NOMO-1 treated with DMSO at 0.1 percent for 48 hours (cell line): ENCODE measurements at regions not wholly inside any gene's neighbourhood (a gene's known extent, or its start where the extent isn't known, plus 50 kb on each side); places are given as distances from the start of the nearest gene placed in this dataset.

Source experiments
- DNase-seq: peaks from one replicate; lab custom pipeline; 2025; ENCODE audit not compliant: unreplicated experiment; lab: John Stamatoyannopoulos, UW

DNA sequence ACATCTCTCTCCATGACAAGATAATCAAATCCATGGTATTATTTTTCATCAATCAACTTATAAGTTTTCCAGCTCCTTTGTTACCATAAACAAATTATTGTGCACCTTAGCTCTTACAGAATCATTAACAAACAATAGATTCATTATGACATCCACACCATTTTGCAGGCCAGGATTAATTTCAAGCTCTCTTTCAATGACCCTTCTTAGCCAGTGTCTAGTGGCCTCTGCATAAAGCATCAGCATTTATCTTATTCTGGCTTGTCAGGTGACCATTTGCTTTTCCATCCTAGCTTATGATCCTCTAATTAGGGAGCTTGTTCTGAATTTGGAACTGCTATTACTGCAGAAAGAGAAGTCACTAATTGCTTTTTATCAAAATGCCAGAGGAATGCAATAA, 806.2 kb upstream of the CHAC2 start:
- DNase-seq = no peak

DNA sequence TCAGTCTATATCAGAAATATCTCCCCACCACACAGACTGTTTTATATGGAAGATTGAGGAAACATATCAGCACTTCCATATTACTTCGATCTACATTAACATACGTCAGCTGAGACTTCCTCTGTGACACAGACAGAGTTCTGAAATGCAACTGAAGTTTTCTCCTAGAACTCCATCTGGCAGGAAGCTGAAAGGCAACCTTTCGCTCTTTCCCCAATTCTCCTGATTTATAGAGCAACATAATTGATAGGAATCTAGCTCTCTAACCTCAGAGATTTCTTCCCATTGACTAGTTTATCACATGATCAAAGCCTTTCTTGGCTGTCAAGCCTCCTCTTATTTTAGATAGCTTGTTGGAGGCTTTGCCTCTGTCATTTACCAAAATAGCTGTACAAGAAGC, 806.7 kb upstream of the CHAC2 start:
- DNase-seq = no peak

- no peak for DNase-seq
These were observed 807.8 kb upstream of the CHAC2 start for GRCh38 chr2:52959801-52960200.

DNA sequence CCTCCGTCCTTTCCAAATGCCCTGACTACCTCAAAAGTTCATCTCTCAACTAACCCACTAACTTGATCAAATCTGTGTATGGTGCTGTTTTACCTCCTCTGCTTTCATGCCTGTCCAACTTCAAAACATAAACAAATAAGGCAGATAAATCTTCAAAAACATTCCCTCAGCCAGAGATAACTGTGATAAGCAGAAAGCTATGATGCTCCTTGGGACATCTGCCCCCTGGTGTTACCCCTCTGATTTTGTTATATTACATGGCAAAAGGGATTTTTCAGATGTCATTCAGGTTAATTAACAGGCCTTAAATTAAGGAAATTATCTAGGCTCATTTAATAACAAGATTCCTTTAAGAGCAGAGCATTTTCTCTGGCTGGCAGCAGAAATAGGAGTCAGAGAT, 810.8 kb upstream of the CHAC2 start:
- DNase-seq = no peak

DNA sequence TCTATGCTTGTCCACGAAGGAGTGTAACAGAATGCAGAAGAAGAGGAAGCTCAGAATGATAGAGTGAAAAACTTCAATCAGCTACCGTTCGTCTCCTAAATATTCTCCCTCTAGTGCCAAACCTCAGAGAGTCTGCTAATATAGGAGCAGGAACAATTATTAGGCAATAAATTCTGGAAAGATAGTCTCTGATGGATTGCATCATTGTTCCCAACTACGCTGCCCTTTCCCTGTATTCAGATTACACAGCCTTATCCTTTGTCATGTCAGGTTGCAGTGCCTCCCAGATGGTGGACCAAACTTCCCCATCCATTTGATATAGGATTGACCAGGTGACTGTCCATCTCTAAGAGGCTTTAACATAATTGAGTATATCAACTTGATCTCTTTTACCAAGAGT, 811.5 kb upstream of the CHAC2 start:
- DNase-seq = no peak

DNA sequence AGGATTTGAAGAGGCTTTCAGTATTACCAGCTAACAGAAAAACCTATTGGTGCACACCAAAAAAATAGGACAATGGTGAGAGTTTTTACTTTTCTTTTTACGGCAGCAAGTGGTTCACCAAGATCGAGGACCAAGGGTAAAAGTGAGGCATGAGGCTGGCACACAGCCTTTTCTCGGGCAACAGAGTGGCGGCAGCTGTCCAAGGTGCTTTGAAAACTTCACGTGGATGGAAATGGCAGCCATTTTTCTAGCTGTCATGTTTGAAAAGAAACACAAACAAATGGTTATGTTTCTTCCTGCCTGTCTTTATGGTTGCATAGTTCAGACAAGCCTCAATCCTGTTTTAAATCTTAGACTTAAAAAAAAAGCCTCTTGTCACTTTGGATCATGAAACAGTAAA, 812.5 kb upstream of the CHAC2 start:
- no peak for DNase-seq

GRCh38 chr2:52940101-52940500, 827.5 kb upstream of the CHAC2 start:
- no peak for DNase-seq

DNA sequence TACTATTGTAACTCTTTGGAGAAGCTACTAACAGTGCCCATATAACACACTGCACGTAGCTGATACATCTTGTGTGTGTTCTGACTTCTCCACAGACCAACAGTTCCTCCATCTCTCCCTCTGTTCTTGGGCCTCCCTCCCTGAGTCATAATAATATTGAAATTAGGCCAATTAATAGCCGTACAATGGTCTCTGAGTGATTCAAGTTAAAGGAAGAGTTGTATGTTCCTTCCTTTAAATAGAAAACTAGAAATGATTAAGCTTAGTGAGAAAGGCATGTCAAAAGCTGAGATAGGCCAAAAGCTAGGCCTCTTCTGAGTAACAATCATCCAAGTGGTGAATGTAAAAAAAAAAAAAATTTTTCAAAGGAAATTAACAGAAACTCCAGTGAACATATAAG, 828.4 kb upstream of the CHAC2 start:
- no peak for DNase-seq

- DNase-seq = no peak
These were observed 831.6 kb upstream of the CHAC2 start for GRCh38 chr2:52936029-52936428.

DNA sequence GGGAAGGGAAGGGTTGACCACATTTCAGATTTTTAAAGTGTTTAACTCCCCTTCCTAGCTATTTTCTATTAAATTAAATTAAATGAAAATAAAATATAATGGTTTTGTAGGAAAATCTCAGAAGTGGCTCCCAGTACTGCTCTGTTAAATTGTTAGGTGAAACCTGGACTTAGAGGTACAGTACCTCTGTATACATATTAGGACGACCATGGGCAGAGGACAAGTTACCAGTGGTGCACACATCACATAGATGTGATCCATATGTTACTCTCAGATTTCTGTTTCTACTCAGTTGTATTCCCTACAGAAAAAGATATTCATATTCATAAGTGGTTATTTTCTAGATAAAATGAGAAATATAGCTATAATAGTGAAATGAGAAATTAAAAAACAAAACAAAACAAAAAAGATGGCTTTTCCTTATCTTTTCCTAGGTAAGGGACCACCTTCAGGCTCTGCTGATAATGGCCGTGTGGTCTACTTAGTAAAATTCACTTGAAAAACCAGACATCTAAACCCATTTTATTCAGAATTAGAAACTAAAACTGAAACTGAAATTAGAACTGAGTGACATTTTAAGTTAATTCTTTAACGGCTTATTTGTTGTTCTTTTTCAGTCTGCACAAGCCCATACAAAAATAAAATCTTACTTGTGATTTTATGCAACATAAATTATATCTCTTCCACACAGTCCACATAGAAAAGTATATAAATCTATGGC, 832.5 kb upstream of the CHAC2 start:
- DNase-seq = no peak

GRCh38 chr2:52934323-52934898, 833.2 kb upstream of the CHAC2 start:
- DNase-seq = no peak

DNA sequence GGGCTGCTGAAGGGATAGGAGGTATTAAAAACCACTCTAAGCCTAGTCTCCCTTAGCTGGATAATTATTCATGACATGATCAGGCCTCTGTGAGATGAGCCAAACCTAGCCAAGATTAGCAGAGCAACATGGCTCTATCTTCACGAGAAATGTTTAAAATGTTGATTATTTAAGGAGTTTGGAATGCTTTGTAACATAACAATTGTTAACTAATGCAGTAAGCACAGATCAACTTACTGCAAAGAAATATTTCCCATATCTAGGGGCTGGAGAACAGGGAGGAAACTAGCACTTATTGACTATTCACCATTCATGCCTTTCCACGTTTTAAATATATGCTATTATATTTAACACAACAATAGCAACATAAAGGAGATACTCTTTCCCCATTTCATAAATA, 833.7 kb upstream of the CHAC2 start:
- no peak for DNase-seq

GRCh38 chr2:52931660-52932059, 835.9 kb upstream of the CHAC2 start:
- no peak for DNase-seq

DNA sequence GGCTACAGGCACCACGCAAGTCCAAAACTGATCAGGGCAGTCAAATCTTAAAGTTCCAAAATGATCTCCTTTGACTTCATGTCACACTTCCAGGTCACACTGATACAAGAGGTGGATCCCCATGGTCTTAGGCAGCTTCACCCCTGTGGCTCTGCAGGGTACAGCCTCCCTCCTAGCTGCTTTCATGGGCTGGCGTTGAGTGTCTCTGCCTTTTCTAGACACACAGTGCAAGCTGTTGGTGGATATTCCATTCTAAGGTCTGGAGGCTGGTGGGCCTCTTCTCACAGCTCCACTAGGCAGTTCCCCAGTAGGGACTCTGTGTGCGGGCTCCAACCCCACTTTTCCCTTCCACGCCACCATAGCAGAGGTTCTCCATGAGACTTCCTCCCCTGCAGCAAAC, 838.2 kb upstream of the CHAC2 start:
- DNase-seq = no peak

GRCh38 chr2:52919673-52920072, 847.9 kb upstream of the CHAC2 start:
- no peak for DNase-seq

DNA sequence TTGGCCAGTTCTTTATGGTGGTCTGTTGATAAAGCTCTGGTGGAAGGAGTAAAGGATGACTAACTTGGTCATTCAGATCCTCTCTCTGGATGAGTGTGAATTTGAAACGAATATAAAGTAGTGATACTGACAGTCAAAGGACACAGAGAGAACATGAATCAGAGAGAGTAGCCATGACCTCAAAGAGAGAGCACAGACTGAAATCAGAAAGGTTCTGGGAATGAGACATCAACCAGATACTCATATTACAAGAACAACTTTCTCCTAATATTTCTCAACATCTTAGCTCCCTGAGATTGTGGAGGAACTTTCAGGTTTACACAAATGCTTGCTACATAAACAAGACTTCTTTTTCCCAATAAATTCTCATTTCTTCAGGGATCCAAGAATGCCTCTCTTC, 849.1 kb upstream of the CHAC2 start:
- no peak for DNase-seq

DNA sequence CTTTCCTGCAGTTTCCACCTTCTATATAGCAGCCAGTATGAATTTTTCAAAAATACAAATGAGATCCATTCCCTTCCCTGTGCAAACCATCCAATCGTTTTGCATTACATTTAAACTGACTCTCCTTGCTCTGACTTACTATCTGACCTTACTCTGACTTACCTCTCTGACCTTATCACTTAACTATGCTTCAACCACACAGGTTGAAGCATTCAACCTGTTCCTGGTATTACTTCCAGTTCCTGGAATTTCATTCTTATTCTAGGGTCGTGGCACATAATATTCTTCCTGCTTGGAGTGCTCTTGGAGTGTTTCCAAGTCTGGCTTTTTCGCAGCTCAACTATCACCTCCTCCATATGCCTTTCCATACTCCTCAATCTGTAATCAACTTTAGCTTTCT, 850.6 kb upstream of the CHAC2 start:
- no peak for DNase-seq

DNA sequence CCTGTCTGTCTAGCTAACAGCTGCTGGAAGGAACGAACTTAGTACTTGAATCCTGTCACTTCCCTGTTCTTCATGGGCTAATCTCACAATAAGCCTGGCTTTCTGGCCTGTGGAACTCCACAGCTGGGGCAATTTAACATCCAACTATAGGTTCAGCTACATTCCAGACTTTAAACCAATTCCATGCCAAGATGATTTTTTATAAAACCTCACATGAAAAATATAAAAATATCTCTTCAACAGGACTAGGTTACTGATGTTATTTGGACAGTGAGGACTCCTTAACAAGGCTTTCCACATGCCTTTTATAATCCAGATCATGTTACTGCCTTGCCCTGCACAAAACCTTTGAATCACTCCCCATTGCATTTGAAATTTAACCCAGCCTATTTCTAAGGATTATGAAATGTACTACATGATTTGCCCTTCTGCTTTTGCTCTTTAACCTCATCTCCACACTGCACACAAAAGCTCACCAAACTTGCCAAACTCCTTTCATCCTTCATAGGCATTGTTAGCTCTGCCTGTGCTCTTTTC, 863.2 kb upstream of the CHAC2 start:
- no peak for DNase-seq

DNA sequence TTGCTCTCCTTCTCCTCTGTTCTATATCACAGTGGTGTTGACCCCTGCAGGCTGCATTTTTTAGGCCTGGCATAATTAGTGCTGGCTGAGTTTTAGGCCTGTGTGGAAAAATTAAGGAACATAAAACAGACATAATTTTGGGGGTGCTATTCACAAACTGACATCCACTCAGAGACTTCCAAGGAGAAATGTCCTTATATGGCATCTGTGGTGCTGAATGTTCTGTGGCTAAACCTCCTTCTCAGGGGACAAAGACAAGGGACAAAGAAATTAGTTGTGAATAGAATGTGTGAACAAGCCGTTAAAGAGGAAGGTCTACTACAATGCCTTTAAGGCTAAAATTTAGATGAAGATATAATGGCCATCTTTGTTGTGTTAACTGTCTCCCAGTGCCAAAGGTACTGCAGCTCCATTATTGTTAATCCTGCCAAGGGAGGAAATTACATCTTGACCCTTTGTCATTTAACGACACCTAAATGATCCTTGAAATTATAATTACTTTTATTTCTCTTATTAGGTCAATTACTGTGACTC, 870.0 kb upstream of the CHAC2 start:
- DNase-seq = no peak

- no peak for DNase-seq
These were observed 871.8 kb upstream of the CHAC2 start for GRCh38 chr2:52895726-52896340.

- DNase-seq = no peak
These were observed 881.0 kb upstream of the CHAC2 start for GRCh38 chr2:52886556-52886955.

- DNase-seq = no peak
These were observed 882.7 kb upstream of the CHAC2 start for GRCh38 chr2:52884761-52885352.
